ENCODE measurements at regions not wholly inside any gene's neighbourhood (a gene's known extent, or its start where the extent isn't known, plus 50 kb on each side); places are given as distances from the start of the nearest gene placed in this dataset.

- DNase-seq (no peak), ATAC-seq (ENCODE audit: insufficient read depth, low FRiP score) (no peak)
- H3K4me1 ChIP-seq (ENCODE audit: control insufficient read depth in 5 of 5, insufficient read depth in 5 of 5, low read length in 5 of 5): no peaks in the 10 kb centered on the region
- no peak overlapping the region for H3K9ac ChIP-seq (ENCODE audit: insufficient read depth in 1 of 2, low read length in 2 of 2)
- no peak overlapping the region for H3K4me3 ChIP-seq
- TF ChIP-seq, protein P1, sequence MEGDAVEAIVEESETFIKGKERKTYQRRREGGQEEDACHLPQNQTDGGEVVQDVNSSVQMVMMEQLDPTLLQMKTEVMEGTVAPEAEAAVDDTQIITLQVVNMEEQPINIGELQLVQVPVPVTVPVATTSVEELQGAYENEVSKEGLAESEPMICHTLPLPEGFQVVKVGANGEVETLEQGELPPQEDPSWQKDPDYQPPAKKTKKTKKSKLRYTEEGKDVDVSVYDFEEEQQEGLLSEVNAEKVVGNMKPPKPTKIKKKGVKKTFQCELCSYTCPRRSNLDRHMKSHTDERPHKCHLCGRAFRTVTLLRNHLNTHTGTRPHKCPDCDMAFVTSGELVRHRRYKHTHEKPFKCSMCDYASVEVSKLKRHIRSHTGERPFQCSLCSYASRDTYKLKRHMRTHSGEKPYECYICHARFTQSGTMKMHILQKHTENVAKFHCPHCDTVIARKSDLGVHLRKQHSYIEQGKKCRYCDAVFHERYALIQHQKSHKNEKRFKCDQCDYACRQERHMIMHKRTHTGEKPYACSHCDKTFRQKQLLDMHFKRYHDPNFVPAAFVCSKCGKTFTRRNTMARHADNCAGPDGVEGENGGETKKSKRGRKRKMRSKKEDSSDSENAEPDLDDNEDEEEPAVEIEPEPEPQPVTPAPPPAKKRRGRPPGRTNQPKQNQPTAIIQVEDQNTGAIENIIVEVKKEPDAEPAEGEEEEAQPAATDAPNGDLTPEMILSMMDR (IDR thresholded peaks at IDR 0.05; ENCODE audit: control extremely low read depth, extremely low read depth): no peak
- no peaks in the 10 kb centered on the region for H3K36me3 ChIP-seq (ENCODE audit: control insufficient read depth in 4 of 4, insufficient read depth in 4 of 4, low read length in 4 of 4)
- H3K27me3 ChIP-seq (ENCODE audit: control insufficient read depth in 3 of 3, insufficient read depth in 3 of 3, low read length in 2 of 3): no peaks in the 10 kb centered on the region
- no peak overlapping the region for H3K27ac ChIP-seq (ENCODE audit: low read depth in 1 of 2, low read length in 1 of 2)
- 68 to 85% methylated on average over 1 of the region's 1 CpG for WGBS, 2 donors
- no peaks in the 10 kb centered on the region for H3K9me3 ChIP-seq (ENCODE audit: control insufficient read depth in 4 of 4, insufficient read depth in 3 of 4, low read length in 3 of 4)
These were observed 555.3 kb downstream of the IGSF11 start for GRCh38 chr3:118479376-118479775.

DNA sequence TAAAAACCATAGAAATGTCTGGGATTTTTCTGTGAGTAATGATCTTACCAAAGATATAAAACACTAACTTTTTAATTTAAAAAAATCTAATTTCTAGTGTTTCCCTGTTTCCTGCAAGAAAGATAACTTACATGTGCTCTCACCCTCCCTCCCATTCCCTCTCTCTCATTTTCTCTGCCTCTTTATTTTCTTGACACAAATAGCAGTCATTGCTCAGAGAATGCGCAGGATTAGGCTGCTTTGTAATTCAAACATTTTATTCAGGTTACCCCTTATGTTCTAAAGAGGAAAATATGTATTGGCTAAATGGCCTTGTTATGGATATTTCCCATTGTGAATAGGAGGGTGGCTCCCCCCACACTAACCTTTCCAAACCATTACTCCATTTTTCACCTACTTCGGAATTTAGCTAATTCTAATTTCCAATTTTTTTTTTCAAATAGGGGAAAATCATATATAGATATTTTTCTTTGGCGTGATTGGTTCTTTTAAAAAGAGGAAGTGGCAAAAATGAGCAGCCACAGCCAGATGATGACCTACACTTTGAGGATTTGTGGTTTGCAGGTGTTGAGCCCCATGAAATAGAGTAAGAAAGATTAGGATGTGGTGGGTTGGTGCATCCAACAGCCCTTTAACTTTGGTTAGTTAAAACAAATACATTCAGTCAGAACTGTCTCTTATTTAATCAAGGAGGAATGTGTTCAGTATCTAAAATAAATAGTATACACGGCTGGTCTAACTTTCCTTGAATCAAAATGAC is 554.4 kb downstream of the IGSF11 start:
- ATAC-seq (ENCODE audit: insufficient read depth, low FRiP score): no peak
- Histone ChIP-seq H3K9me3 (ENCODE audit: control insufficient read depth in 4 of 4, insufficient read depth in 3 of 4, low read length in 3 of 4) (no peaks in the 10 kb centered on the region), H3K27ac (ENCODE audit: low read depth in 1 of 2, low read length in 1 of 2) (no peak overlapping the region), H3K4me3 (no peak overlapping the region), H3K4me1 (ENCODE audit: control insufficient read depth in 5 of 5, insufficient read depth in 5 of 5, low read length in 5 of 5) (no peaks in the 10 kb centered on the region), H3K36me3 (ENCODE audit: control insufficient read depth in 4 of 4, insufficient read depth in 4 of 4, low read length in 4 of 4) (no peaks in the 10 kb centered on the region), H3K9ac (ENCODE audit: insufficient read depth in 1 of 2, low read length in 2 of 2) (no peak overlapping the region), H3K27me3 (ENCODE audit: control insufficient read depth in 3 of 3, insufficient read depth in 3 of 3, low read length in 2 of 3) (no peaks in the 10 kb centered on the region)
- TF ChIP-seq, protein P1 (IDR thresholded peaks at IDR 0.05; ENCODE audit: control extremely low read depth, extremely low read depth): no peak
- DNase-seq: no peak
- WGBS, 2 donors: 55 to 62% methylated on average over 4 of the region's 4 CpGs

DNA sequence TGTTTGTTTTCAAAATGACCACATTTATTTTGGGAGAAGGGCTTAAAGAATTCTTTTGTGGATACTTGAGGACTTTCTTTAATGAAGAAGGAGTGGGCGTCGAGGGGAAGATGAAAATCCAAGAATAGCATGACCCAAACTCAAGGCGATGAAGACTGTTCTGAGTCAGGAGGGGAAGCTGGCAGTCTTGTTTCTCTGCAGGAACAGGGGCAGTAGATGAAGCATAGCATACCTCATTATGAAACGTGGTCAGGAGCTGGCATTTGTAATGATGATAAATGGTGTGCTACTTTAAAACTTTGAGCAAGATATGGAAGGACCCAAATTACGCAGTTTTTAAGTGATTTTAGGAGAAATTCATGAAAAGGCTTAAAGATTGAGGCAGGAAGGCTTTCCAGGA is 549.0 kb downstream of the IGSF11 start:
- Histone ChIP-seq H3K36me3 (ENCODE audit: control insufficient read depth in 4 of 4, insufficient read depth in 4 of 4, low read length in 4 of 4) (no peaks in the 10 kb centered on the region), H3K9ac (ENCODE audit: insufficient read depth in 1 of 2, low read length in 2 of 2) (no peak overlapping the region)
- ATAC-seq (ENCODE audit: insufficient read depth, low FRiP score): no peak

More for the DNA sequence above, 549.0 kb downstream of the IGSF11 start:
- DNase-seq: no peak
- WGBS, 2 donors: 75 to 83% methylated on average over 5 of the region's 5 CpGs
- Histone ChIP-seq H3K4me3 (no peak overlapping the region), H3K9me3 (ENCODE audit: control insufficient read depth in 4 of 4, insufficient read depth in 3 of 4, low read length in 3 of 4) (no peaks in the 10 kb centered on the region), H3K27me3 (ENCODE audit: control insufficient read depth in 3 of 3, insufficient read depth in 3 of 3, low read length in 2 of 3) (no peaks in the 10 kb centered on the region), H3K4me1 (ENCODE audit: control insufficient read depth in 5 of 5, insufficient read depth in 5 of 5, low read length in 5 of 5) (no peaks in the 10 kb centered on the region), H3K27ac (ENCODE audit: low read depth in 1 of 2, low read length in 1 of 2) (no peak overlapping the region)
- TF ChIP-seq, protein P1 (IDR thresholded peaks at IDR 0.05; ENCODE audit: control extremely low read depth, extremely low read depth): no peak
